AG04450 (cell line): ENCODE measurements at regions not wholly inside any gene's neighbourhood (a gene's known extent, or its start where the extent isn't known, plus 50 kb on each side); places are given as distances from the start of the nearest gene placed in this dataset.
"Not testable (repeated sequence)": the region's sequence is repeated elsewhere in the genome, so short reads cannot be mapped to it uniquely, and the experiment has no call there.

ENCODE experiments used
- CTCF ChIA-PET: fragments of 300-600, 350-600 bp; formaldehyde crosslinking; extraction: SDS; loops from one replicate; lab custom pipeline; 2022; ENCODE audit warnings: antibody characterized with exemption, inconsistent platforms; lab: Charles Lee
- POLR2A ChIA-PET: fragments of 350-600 bp; formaldehyde crosslinking; extraction: SDS; loops from one replicate; lab custom pipeline; 2021; ENCODE audit warnings: antibody characterized with exemption, inconsistent platforms; lab: Yijun Ruan, JAX
- DNase-seq: peaks from one replicate; pipeline ENCODE4 v3.0.0-alpha.2; 2011; ENCODE audit warnings: low read depth, low spot score
- H3K27ac ChIP-seq: one replicate; pipeline ENCODE4 v1.5.1; 2012; ENCODE audit warnings: low read depth, low read length, control low read depth
- H3K27me3 ChIP-seq: one replicate; pipeline ENCODE4 v1.6.0; 2012; ENCODE audit warnings: low read length; ENCODE audit not compliant: control insufficient read depth, insufficient read depth
- H3K4me3 ChIP-seq: 2 replicates; pipeline ENCODE4 v1.5.1; 2011; ENCODE audit warnings: mild to moderate bottlenecking, low read depth, low read length, control low read depth
- H3K9me3 ChIP-seq: 2 replicates; pipeline ENCODE4 v1.5.1; 2012; ENCODE audit warnings: low read length; ENCODE audit not compliant: control insufficient read depth, insufficient read depth
- CTCF ChIP-seq: IDR thresholded peaks from 2 replicates; pipeline ENCODE4 v1.5.1; 2011; ENCODE audit warnings: low read depth, low read length, control low read depth, inconsistent platforms

GRCh38 chr9:107827884-107828283 is 338.3 kb upstream of the KLF4 start:
- Histone ChIP-seq H3K27me3 (no peaks in the 10 kb centered on the region), H3K4me3 (no peak overlapping the region), H3K9me3 (no peaks in the 10 kb centered on the region), H3K27ac (no peak overlapping the region)
- CTCF ChIA-PET = no interaction called here
- TF ChIP-seq CTCF = no peak
- POLR2A ChIA-PET = no interaction called here
- no peak for DNase-seq

- H3K9me3 ChIP-seq = no peaks in the 10 kb centered on the region
- H3K4me3 ChIP-seq = no peak overlapping the region
- DNase-seq = no peak
- POLR2A ChIA-PET = no interaction called here
- H3K27ac ChIP-seq = no peak overlapping the region
- CTCF ChIA-PET = no interaction called here
- H3K27me3 ChIP-seq = no peaks in the 10 kb centered on the region
- TF ChIP-seq CTCF = no peak
Measured at GRCh38 chr9:107827304-107827703, 337.7 kb upstream of the KLF4 start.

GRCh38 chr9:107826688-107826983 is 337.1 kb upstream of the KLF4 start:
- H3K27me3 ChIP-seq, H3K27ac ChIP-seq, DNase-seq, H3K9me3 ChIP-seq, H3K4me3 ChIP-seq, CTCF ChIA-PET, POLR2A ChIA-PET: not testable (repeated sequence)

GRCh38 chr9:107824556-107824955 is 335.0 kb upstream of the KLF4 start:
- ChIA-PET POLR2A (no interaction called here), CTCF (interaction anchor here (0.6 to 1.4 kb wide), 2 partner anchors 39 to 359 kb away, joined by 3 read pairs; no protein-coding TSS in a partner anchor)
- TF ChIP-seq CTCF = no peak
- Histone ChIP-seq H3K27me3 (peaks cover 2% of the 10 kb centered on the region), H3K27ac (no peak overlapping the region), H3K9me3 (no peaks in the 10 kb centered on the region), H3K4me3 (no peak overlapping the region)
- DNase-seq = no peak

- no peak for DNase-seq
- POLR2A ChIA-PET = no interaction called here
- CTCF ChIA-PET = no interaction called here
- Histone ChIP-seq H3K27me3 (peaks cover 5% of the 10 kb centered on the region), H3K4me3 (no peak overlapping the region), H3K9me3 (no peaks in the 10 kb centered on the region; the same call in 1 of the 2 replicates), H3K27ac (no peak overlapping the region)
- no peak for TF ChIP-seq CTCF
Measured at GRCh38 chr9:107819772-107820565, 330.4 kb upstream of the KLF4 start.

GRCh38 chr9:107818503-107818829 is 328.9 kb upstream of the KLF4 start:
- H3K27me3 ChIP-seq, H3K9me3 ChIP-seq, DNase-seq, CTCF ChIA-PET, H3K4me3 ChIP-seq, POLR2A ChIA-PET, H3K27ac ChIP-seq: not testable (repeated sequence)

- DNase-seq, H3K27ac ChIP-seq, H3K27me3 ChIP-seq, H3K4me3 ChIP-seq, CTCF ChIA-PET, POLR2A ChIA-PET, H3K9me3 ChIP-seq: not testable (repeated sequence)
Measured at GRCh38 chr9:107817595-107818502, 328.3 kb upstream of the KLF4 start.
